GM03348 (cell line): ENCODE measurements at regions not wholly inside any gene's neighbourhood (a gene's known extent, or its start where the extent isn't known, plus 50 kb on each side); places are given as distances from the start of the nearest gene placed in this dataset.

Experiments used
- DNase-seq: peaks from one replicate; pipeline ENCODE4 v3.0.0; 2012; ENCODE audit warnings: low spot score

GRCh38 chr3:124444075-124444474 is 286.2 kb upstream of the UMPS start:
- DNase-seq: no peak

DNA sequence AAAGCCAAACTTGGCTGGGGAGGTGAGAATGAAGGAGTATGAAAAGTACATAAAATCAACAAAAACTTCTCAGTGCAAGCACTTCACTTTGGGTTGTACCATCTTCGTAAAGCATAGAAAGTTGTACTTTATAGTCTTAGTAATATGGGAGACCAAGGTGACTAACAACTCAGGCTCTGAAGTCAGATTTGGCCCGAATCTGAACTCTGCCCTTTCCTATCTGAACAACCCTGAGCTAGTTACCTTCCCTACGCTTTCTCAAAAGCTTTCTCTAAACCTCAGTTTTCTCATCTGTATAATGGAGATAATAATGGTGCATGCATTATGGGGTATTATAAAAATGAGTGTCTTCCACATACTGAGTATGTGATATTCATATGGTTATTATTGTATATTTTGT is 285.4 kb upstream of the UMPS start:
- DNase-seq: no peak

GRCh38 chr3:124447845-124448244 is 282.4 kb upstream of the UMPS start:
- no peak for DNase-seq

- no peak for DNase-seq
These were observed 281.3 kb upstream of the UMPS start for GRCh38 chr3:124448954-124449353.

DNA sequence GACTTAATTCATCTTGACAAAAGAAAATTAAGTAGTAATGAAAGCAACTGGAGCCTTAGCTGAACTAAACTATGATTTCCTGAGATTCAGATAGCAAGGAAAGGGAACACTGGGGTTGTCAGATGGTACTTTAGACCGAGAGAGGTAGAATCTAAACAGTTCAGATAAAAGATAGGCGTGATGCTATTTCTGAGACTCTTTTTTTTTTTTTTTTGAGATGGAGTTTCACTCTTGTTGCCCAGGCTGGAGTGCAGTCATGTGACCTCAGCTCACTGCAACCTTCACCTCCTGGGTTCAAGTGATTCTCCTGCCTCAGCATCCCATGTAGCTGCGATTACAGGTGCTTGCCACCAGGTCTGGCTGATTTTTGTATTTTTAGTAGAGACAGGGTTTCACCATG is 279.9 kb upstream of the UMPS start:
- DNase-seq: no peak

DNA sequence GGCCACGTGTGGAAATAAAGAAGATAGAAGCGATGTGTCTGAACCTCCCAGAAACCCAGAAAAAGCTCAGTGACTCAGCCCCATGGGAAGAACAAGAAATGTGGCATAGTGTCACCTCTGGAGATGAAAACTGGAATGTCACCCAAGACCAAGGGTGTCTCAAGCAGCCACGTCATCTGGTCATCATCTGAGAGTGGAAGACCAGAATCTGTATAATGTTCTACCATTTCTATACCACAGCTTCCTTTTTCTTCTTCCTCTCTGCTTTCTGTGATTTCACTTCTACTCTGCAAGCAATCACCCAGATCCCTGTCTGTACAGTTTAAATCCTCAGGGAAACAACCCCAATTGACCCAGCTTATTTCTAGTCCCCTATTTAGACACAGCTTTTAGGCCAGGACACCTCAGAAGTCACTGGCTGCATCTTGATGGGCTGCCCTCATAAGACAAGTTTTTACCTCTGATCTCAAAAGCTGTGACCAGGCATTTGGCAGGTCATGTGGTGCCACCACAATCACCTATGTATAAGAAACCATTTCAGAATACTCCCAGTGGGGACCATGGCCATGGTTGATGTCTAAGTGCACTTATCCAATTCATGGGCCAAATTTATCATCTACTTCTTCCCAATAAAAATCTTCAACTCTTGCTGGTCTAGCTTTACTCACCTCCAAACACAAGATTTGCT is 278.5 kb upstream of the UMPS start:
- no peak for DNase-seq

DNA sequence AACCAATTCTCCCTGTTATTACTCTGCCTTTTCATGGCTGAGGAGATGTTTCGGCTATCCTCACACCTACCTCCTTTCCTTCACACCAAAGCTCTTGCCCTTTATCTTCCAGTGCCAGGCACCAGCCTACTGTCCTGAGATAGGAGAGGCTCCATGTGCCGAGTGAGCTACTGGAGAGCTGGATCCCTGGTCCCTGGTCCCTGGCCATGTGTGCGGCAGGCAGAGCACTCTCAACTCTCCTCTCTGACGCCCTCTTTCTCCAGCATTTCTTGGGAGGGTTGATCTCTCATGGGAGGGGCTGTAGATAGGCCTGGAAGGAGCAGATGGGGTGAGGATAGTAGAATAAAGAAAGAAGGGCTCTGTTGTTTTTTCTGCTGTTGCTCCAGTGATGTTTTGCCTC is 277.1 kb upstream of the UMPS start:
- DNase-seq: no peak

- no peak for DNase-seq
These were observed 274.4 kb upstream of the UMPS start for GRCh38 chr3:124455891-124456290.

GRCh38 chr3:124456506-124456905 is 273.7 kb upstream of the UMPS start:
- no peak for DNase-seq

DNA sequence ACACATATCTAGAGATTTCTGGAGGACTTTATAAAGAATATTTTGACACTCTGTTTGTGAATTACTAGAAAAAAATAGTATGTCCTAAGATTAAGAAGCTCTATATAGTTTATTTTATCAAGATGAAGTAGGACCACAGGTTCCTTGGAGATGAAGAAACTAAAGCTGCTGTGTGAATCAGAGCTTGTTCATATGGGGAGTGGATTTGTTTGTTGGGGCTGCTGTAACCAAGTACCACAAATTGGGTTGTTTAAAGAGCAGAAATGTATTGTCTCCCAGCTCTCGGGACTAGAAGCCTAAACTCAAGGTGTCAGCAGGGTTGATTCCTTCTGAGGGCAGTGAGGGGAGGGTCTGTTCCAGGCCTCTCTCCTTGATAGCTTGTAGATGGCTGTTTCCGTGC is 270.6 kb upstream of the UMPS start:
- DNase-seq: no peak

GRCh38 chr3:124461126-124461525 is 269.1 kb upstream of the UMPS start:
- DNase-seq: no peak

- DNase-seq: no peak
These were observed 268.2 kb upstream of the UMPS start for GRCh38 chr3:124461838-124462632.

DNA sequence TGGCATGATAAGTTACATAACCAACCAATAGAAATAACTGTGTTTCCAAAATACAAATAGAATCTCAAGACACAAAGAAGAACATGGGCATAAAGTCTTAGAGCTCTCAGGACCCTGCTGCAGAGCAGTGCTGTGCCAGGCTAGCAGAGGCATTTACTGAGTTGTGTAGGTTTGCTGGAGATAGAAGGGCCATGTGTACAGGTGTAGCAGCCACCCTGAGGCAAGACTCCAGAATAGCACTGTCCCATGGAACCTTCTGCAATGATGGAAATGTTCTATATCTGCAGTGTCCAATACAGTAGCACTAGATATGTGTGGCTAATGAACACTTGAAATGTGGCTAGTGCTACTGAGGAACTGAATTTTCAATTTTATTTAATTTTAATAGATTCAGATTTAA is 267.0 kb upstream of the UMPS start:
- no peak for DNase-seq

GRCh38 chr3:124467980-124468902 is 262.0 kb upstream of the UMPS start:
- peak; percentile 85 for DNase-seq

DNA sequence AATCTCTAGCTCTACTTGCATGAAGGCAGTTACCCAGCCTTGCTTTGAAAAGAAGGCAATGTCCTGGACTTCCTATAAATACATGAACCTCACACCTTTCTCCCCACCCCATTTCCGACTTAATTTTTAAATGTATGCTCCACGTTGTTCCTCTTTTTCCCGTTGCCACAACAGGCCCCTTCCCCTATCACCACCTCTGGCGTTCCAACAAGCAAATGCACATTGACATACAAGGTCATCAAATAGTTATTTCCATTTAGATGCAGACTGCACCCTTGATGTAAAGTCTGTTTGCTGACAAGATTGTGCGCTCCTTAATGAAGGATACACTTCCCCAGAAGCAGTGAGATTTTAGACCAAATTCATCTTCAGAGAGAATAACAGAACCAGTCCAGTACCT is 260.7 kb upstream of the UMPS start:
- no peak for DNase-seq

GRCh38 chr3:124478830-124479229 is 251.4 kb upstream of the UMPS start:
- no peak for DNase-seq

DNA sequence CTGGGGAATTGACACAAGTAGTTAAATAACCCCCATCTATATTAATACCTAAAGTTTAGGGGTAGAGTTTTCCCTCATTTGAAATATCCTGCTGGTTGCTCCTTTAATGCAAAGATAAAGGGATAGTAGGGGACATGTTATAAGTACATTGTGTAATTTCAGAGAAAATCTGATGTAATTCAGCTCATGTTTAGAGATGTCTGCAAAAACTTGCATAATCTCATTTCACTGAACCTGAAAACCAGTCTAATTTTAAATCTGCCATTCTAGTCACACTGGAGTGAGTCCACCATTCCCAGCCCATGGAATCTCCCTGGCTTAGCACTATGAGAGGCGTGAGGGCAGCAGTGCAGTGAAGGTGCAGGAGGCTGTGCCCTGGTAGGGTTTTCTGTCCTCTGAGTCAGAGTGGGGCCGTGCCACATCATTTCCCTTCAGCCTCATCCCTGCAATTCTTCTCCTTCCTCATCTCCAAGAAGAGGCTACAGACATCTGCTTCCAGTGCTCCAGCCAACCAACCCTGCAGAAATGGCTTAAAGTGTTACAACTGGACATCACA is 246.3 kb upstream of the UMPS start:
- DNase-seq: peak; percentile 21

DNA sequence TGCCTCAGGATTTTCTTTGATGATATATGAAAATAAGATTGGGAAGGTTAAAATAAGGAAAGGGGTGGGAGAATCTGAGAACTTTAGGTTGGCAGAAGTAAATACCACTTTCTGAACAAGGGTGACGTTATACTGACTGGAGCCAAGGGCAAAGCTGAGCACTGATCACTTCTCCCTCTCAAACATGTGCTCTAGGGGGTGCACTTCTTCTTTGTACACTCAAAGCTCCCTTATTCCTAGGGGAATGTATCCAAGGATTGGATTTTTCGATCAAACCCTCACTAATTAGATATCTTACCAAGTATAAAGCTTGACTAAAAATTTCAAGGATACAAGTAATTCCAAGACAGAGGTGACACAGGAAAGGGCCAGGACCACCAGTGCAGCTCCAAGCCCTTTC is 243.9 kb upstream of the UMPS start:
- DNase-seq: no peak

- DNase-seq: no peak
These were observed 240.7 kb upstream of the UMPS start for GRCh38 chr3:124489506-124489905.

DNA sequence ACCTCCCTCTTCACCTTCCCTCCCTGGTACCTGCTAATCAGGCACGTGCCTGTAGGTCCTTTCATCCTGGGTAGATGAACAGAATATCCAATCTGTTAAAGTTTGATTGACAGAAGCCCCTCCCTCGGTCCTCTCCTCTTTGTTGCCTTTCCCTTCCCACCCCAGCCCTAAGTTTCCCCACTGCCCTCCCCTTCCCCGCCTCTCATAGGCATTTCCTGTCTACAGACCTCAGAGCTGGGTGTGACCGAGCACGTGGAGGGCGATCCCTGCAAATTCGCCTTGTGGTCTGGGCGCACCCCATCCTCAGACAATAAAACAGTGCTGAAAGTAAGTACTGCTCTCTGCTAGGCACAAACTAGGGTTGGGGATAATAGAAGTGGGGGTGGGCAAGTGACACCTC is 239.2 kb upstream of the UMPS start:
- no peak for DNase-seq

DNA sequence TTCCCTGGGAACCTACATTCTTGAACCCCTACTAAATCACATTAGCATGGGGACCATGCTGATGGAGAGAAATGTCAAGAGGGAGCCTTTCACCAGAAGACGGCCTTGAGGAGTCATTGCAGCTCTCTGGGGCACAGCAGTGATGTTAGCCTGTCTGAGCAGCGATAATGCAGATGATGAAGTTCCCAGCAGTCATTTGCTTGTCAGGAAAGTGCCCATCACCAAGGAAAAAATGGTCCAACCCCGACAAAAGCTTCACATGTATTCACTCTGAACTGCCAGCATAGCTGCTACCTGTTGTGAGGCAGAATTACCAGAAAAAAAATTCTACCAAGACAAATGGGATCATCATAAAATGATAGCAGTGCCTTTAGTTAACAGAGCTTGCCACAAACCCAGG is 238.4 kb upstream of the UMPS start:
- no peak for DNase-seq

- peak; percentile 29 for DNase-seq
These were observed 237.4 kb upstream of the UMPS start for GRCh38 chr3:124492824-124493223.
